NCI-H524 (cell line): ENCODE measurements at regions not wholly inside any gene's neighbourhood (a gene's known extent, or its start where the extent isn't known, plus 50 kb on each side); places are given as distances from the start of the nearest gene placed in this dataset.
"Not testable (repeated sequence)": the region's sequence is repeated elsewhere in the genome, so short reads cannot be mapped to it uniquely, and the experiment has no call there.

Source experiments
- DNase-seq, 2 experiments: peaks; one replicate each; lab custom pipeline; 2025; lab: John Stamatoyannopoulos, UW

DNA sequence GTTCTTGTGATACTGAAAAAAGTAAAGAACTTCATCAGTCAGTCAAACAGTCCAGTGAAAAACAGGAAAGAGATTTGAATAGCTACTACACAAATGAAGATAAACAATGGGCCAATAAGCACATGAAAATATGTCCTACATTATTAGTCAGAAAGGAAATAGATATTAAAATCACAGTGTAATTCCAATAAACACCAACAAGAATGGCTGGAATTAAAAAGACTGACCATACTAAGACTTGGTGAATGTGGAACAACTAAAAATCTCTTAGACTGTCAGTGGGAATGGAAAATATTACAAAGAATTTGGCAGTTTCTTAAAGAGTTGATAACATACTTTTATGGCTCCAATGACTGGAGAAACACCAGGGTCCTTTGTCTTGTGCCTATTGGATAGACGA, 241.8 kb upstream of the USP24 start:
- no peak for DNase-seq

DNA sequence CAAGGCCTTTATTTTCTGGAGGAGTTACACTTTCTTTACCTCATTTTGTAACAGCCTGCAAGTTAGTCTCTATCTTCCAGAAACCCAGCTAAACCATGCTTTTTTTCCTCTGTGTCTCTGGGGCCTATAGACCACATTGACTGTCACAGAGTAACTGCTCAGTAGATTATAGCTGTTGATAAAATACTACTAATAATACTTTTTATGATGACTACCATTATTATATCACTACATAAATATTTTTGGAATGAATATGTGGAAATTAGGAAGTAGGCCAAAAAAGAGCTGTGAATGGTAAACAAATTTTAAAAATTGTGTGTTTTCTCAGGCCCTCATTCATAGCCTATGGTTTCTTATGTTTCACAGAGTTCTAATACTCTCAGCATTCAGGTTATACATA, 233.1 kb upstream of the USP24 start:
- no peak for DNase-seq

DNA sequence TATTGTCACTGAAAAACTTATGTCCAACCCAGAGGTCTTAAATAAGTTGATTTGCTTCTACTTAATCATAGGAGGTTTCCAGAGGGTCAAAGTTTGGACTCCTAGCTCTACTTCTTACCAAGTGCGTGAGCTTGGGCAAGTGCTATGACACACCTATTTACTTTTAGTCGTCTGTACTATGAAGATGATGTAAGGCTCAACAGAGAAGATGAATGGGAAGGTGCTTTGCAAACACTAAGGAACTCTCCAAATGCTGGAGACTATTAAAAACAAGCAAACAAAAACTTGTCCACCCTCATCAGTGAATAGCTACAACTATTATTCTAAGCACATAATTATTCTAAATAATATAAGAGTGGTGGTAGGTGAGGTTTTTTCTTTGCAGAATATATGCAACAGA, 232.3 kb upstream of the USP24 start:
- DNase-seq = no peak

DNA sequence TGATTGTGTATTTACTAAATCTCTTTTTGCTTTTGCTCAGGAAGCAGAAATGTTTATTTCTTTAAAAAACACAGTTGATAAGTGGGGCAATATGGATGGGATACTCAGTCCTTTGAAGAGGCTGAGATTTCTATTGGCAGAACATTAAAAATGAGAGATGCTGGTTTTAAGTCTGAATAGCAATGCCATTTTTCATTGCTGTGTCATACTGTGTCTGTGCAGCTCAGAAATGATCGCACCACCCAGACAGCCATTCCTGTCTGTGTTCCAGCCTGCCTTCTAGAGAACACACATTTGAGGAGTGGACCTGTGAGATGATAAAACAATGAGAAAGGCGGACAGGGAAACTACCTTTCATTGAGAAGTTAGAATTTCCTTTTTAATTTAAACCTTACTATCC, 231.2 kb upstream of the USP24 start:
- DNase-seq = no peak

DNA sequence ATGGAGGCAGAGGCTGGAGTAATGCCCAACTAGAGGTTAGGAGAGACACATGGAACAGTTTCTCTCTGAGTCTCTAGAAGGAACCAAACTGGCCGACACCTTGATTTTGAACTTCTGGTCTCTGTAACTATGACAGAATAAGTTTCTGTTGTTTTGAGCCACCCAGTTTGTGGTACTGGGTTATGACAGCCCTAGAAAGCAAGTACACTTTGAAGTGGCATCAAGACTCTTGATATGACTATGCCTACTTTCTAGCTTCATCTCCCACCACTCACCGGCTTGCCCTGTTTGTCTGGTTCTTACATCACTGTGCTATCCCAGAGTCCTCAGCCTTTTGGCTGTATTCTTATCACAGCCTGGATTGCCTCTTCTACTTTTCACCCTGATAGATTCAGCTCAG, 230.3 kb upstream of the USP24 start:
- DNase-seq = no peak

DNA sequence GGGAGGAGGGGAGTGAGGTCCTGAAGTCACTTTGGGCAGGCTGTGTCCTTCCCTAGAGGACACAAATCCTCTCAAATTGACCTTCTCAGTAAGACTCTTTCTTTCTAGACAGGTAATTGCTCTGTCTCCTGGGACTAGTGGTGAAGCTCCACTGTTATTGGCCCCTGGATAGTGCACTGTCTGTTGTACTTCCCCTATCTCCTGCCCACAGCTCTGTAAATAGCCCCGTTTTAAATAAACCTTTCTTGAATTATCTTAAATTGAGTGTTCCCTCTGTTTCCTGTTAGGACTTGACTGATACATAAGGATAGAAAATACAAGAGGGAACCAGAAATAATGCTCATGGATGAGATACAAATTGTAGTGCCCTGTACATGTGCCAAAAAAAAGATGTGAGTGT, 229.5 kb upstream of the USP24 start:
- peak in 1 of 2 experiments; percentile 6 for DNase-seq

DNA sequence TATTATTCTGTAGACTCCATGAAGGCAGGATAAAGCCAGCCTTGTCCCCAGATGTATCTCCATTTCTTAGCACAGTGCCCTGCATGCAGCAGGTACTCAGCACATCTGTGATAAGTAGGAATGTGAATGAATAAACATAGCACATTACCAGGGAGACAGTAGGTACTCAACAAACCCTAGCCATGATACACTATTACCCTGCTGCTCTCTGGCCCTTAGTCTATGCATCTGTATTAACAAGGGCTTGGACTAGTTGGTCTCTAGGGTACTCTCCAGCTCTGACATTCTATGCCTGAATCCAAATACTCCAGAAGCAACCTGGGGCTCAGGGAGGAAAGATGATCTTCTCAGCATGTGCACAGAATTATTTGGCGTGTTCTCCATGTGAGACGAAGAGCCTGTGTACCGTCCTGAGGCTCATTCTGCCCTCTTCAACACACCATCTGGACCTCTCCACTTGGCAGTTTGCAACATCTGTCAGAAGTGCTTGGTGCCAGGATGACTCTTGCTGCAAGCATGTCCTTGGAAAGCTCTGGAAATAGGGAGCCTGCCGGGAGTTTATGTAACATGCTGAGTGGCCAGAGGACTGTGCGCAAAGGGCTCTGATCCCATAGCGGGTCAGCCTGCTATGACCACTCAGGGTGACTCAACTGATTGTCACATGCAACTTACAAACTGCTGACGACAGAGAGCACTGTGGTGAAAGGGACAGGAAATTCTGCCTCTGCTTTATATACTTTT, 228.2 kb upstream of the USP24 start:
- peak; percentile 95 to 98 for DNase-seq

DNA sequence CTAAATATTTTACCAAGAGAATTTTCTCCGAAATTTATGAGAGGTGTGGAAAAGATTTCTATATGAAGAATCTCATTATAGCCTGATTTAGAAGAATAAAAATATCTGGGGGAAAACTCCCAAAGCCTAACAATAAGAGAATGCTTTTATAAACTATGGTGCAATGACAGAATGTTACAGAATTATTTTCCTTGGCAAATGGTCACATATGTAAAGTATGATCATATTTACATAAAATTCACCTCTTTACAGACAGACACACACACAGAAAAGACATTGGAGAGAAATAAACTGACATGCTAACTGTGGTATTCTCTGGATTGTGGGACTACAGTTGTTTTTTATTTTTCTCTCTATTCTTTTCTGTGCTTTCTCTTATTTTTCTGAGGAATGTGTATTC, 226.3 kb upstream of the USP24 start:
- DNase-seq = no peak

DNA sequence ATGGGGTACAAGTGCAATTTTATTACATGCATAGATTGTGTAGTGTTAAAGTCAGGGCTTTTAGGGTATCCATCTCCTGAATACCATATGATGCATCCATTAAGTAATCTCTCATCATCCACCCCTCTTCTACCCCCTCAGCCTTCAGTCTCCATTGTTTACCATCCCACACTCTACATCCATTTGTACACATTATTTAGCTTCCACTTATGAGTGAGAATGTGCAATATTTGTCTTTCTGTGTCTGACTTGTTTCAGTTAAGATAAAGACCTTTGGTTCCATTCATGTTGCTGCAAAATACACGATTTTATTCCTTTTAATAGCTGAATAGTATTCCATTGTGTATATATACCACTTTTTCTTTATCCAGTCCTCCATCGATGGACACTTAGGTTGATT, 222.5 kb upstream of the USP24 start:
- no peak for DNase-seq

DNA sequence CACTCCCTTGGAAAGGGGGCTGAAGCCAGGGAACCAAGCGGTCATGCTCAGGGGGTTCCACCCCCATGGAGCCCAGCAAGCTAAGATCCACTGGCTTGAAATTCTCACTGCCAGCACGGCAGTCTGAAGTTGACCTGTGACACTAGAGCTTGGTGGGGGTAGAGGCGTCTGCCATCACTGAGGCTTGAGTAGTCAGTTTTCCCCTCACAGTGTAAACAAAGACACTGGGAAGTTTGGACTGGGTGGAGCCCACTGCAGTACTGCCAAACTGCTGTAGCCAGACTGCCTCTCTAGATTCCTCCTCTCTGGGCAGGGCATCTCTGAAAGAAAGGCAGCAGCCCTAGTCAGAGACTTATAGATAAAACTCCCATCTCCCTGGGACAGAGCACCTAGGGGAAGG, 215.6 kb upstream of the USP24 start:
- DNase-seq = not testable (repeated sequence)

DNA sequence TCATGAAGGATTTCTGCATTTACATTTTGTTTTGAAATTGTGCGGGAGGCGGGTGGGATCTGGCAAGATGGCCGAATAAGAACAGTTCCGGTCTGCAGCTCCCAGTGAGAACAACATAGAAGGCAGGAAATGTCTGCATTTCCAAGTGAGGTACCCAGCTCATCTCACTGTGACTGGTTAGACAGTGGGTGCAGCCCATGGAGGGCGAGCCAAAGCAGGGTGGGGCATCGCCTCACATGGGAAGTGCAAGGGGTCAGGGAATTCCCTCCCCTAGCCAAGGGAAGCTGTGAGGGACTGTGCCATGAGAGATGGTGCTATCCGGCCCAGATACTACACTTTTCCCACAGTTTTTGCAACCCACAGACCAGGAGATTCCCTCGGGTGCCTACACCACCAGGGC, 215.0 kb upstream of the USP24 start:
- DNase-seq = not testable (repeated sequence)

DNA sequence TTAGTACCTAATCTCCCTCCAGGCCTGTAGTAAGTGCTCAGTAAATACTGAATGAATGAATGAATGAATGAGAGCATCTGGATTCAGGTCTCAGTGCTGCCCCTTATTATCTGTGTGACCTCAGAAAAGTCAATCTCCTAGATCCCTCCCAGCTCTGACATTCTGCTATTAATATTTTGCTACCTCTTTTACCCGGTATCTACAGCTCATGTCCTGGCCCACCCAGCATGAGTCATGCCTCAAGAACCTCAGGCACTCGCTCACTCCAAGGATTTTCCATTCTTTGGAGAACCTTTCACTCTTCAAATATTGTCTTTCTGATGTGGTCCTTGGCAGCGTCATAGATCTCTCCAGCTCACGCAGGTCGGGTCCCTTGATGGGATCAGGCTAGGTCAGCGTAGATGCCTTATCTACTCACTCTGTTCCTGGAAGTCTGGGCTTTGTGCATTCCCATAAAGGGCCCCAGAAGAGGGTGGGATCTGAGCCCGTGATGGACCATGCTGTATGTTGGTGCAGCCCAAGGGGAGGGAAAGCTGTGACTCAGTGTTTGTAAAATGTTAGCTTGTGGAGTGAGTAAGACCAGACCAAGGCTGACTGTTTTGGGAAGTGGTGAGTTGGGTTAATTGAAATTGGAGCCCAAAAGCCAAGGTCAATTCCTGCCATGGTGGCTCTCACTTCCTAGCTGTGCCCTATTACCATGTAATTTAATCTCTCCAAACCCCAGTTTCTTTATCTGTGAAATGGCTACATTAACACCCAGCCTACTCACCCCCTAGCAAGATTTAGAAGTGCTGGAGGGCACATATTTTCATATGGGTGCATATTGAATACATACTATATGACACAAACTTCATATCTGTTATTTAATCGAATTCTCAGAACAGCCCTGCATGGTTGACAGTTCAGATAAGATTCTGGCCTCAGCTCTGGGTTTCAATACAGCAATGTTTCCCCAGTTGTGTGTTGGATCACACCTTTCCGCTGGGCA, 214.1 kb upstream of the USP24 start:
- DNase-seq = no peak

DNA sequence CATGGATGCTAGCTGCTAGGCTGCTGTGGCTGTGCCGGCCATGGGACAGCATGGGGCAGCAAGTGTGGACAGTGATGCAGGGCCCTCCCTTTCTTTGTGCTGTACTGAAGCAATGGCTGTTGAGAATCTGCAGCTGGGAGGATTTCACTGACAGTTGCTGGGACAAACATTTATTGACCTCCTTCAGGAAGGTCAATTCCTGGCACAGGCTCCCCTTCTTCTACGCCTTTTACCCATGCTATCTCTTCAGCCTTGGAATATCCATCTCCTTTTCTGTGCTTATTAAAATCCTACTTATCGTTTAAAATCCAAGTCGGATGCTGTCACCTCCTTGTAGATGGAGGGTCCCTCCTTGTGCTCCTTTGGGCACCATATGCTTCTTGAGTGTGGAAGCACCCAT, 213.1 kb upstream of the USP24 start:
- no peak for DNase-seq

DNA sequence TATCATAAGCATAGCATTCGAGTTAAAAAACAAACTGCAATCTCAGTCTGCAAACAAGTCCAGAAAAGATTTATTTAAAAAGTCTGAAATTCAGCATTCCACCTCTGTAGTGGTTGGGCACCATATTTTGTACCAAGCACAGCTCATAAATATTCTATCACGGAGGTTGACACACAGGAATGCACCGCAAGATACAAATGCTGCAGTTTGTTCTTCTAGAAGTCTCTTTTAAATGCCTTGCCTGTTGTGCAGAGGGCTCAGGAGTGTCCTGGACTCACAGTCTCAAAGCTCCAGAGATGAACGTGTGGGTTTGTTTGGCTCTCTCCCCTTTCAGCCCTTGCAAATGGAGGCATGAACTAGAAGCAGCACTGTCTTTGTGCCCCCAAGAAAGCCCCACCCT, 212.4 kb upstream of the USP24 start:
- no peak for DNase-seq

DNA sequence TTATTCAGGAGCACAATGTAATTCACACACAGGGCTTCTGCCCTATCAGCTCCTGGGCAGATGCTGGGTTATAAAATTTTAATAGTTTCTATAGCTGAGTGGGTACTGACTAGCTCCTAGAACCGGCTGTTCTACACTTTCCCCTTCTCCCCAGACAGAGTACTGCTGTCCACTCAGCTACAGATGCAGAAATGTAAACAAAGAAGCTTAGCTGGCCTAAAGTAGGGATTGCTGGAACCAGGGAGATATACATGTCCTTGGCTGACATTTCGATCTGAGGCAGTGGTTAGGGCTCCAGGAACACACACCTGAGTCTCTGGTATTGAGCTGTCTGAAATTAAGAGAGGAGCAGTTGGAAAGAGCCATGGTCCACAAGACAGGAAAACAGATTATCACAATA, 211.5 kb upstream of the USP24 start:
- no peak for DNase-seq

DNA sequence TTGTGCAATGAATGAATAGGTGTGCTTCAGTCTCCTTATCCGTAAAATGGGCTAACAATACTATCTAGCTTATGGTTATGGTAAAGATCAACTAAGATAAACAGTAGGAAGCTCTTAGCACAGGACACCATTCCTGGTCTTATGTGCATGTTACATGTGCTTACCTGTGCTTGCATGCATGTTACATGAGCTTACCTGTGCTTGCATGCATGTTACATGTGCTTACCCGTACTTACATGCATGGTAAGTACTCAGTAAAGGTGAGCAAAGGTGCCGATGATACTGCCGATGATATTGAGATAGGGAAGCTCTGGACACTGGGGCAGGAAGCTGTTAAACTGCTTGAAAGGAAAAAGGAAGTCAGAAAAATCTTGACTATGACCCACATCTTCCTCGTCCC, 211.0 kb upstream of the USP24 start:
- DNase-seq = no peak

DNA sequence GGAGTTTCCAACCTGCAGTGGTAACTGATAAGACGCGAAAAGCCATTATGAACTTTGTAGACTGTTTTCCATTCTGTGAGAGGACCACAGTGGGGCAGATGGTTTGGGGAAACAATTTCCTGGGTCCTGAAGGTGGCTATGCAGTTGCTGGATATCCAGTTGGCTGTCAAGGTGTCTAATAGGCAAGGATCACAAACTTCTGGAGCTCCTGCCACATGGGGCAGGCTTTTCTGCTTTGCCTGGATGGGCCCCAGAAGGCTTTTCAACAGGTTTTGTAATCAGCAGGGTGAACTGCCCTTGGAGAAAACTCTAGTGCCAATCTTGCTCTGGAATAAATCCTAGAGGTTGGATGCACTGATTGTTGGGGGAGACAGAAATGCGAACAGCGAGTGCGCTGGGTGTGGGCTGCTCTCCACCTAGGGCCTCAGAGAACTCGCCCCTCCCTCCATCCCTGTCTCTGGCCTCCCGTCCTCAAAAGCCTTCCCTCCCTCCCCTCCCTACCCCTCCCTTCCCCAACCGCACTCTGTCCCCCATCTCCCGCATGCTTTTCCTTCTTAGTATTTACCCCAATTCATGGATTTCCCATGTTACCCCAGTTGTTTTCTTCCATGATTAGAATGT, 210.3 kb upstream of the USP24 start:
- no peak for DNase-seq

DNA sequence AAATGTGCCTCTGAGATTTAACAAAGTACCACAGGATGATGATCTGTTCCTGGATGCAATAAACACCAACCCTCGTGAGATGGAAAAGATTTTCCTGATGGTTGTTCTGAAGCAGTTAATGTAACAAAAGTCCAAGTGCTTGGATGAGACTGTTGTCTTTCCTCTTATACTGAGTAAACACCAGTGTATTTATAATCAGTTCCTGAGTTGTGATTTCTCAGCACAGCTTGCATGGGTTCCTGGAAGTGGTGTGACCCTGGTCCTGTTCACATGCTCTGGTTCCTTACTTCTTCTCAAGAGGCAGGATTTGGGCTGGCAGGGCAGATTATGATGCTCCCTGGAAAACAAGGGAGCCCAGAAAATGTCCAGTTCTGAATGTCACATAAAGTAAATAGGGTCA, 208.2 kb upstream of the USP24 start:
- DNase-seq = no peak

DNA sequence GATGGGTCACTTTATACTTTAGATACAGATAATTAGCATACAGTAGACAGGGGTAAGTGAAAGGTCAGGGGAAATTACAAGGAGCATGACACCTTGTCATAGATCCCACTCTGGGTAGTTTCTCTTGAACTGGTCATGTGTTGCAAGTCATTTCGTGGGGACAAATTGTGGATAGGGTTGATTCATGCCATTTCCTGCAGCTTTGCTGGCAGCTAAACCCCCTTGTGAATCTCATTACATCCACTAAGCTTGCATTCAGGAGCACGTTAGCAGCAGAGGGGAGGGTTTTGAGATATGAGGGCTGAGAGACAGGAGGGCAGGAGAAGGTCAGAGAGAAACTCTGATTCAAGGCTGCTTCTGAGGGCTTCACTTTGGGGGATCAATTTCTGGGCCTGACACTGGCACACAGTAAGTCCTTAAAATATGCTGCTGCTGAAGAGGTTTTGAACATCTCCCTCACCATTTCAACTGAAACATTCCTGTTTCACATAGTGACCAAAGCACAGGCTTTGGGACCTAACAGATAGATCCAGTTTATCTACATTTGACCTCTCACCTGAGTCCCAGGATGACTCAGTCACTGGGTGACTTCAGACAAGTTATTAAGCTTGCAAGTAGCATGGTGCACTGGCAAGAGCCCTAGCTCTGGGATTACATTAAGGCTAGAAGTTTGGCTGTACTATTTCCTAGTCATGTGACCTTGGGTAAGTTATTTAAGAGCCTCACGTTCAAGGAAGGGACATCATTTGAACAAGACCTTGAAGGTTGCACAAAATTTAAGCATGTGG, 206.0 kb upstream of the USP24 start:
- DNase-seq = peak in 1 of 2 experiments; percentile 4

DNA sequence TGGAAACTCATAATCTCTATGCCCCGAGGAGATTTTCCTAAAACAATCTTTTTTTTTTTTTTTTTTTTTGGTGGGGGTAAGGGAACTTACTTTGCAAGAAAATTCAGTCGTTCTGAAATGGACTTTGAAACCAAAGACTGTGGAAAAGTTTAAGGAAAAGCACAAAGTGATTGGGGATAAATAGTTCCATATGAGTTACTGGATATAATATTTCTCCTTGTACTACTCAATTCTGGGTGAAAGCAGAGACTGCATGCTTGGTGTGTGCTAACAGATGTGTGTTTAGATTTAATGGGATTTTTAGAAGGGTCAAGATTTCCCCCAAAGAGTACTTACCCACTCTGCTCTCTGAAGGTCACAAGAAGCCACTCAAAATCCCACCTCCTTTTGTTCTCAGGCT, 204.9 kb upstream of the USP24 start:
- DNase-seq = peak; percentile 3 to 40

DNA sequence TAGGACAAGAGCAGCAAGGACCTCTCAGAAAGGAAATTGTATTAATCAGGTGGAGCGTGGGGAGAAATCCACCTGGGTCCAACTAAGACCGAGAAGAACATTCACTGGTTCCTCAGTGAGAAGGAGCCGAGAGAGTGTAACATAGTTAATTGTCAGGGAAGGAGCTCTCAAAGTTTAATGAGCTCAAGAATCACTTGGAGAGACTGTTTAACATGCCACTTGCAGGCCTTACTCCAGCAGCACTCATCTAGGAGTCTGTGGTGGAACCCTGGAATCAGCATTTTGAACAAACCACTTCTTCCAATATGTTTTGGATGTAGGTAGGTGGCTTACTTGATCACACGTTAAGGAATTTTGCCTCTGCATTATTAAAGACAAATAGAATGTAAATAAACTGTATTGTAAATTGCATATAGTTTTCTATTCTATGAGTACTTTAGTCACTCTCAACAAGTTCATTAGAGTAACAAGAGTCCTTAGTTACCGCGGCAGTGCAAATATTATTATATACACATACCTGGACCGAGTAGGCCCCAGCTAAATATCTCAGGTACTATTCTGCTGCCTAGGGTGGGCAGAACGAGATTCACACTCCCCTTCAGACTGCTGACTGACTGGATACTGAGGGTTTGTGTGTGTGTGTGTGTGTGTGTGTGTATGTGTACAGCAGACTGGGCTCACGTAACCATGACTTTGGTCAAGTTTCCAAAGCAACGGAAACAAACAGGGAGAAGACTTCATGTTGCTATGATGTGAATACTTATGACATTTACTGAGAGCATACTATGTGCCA, 203.2 kb upstream of the USP24 start:
- no peak for DNase-seq
